Endothelial cell of umbilical vein (primary cell): ENCODE measurements at regions not wholly inside any gene's neighbourhood (a gene's known extent, or its start where the extent isn't known, plus 50 kb on each side); places are given as distances from the start of the nearest gene placed in this dataset.

Experiments
- BruUV-seq: library from RNA; stranded (reverse); fragments of 400-500 nt; replicated peaks from 2 replicates; lab custom pipeline; 2021; lab: Mats Ljungman, UMichigan
- CTCF ChIA-PET: fragments of 300-600, 350-600 bp; sonication (Branson Sonifier 250); formaldehyde crosslinking; loops from one replicate; lab custom pipeline; 2021; ENCODE audit warnings: antibody characterized with exemption, inconsistent platforms; lab: Charles Lee
- POLR2A ChIA-PET: fragments of 300-600, 350-600 bp; sonication (Branson Sonifier 250); formaldehyde crosslinking; loops from one replicate; lab custom pipeline; 2021; ENCODE audit warnings: antibody characterized with exemption, inconsistent platforms; lab: Charles Lee
- DNase-seq: peaks from one replicate; pipeline ENCODE4 v3.0.0-alpha.2; 2011; ENCODE audit warnings: low read depth, low spot score
- FAIRE-seq: peaks from 2 replicates; lab custom pipeline; 2011; peaks lifted over from hg19 to GRCh38; lab: Jason Lieb, UNC
- H2AFZ ChIP-seq: 2 replicates; pipeline ENCODE4 v1.6.0; 2012; ENCODE audit warnings: low read depth, low read length, control low read depth, inconsistent platforms
- H3K27ac ChIP-seq: 2 replicates; pipeline ENCODE4 v1.5.1; 2011; ENCODE audit warnings: low read depth, mild to moderate bottlenecking, control low read depth, low read length, moderate library complexity; ENCODE audit not compliant: insufficient read depth
- H3K27me3 ChIP-seq, 2 experiments: 2 replicates each; pipeline versions ENCODE4 v1.6.0 to v1.6.1; 2011; ENCODE audit warnings: low read length in 2 of 2, mixed read lengths in 1 of 2; ENCODE audit not compliant: control insufficient read depth in 2 of 2, insufficient read depth in 2 of 2
- H3K36me3 ChIP-seq, 2 experiments: 2 replicates in 1 of 2; 3 replicates in 1 of 2; pipeline ENCODE4 v1.5.1; 2011; ENCODE audit warnings: low read length in 2 of 2, mild to moderate bottlenecking in 1 of 2, moderate library complexity in 1 of 2; ENCODE audit not compliant: control insufficient read depth in 2 of 2, insufficient read depth in 2 of 2; ENCODE audit errors: extremely low read depth in 1 of 2
- H3K4me1 ChIP-seq: 3 replicates; pipeline ENCODE4 v1.5.1; 2011; ENCODE audit warnings: mild to moderate bottlenecking, low read length; ENCODE audit not compliant: control insufficient read depth, insufficient read depth; ENCODE audit errors: extremely low read depth
- H3K4me2 ChIP-seq: 2 replicates; pipeline ENCODE4 v1.6.1; 2011; ENCODE audit warnings: low read length, control low read depth, mixed read lengths; ENCODE audit not compliant: insufficient read depth
- H3K4me3 ChIP-seq, 3 experiments: fragments of 200-600 bp in 1 of 3; sonication (generic), shearing (Covaris generic) in 1 of 3; replicated peaks in 1 of 3; 2 replicates each; pipeline ENCODE4 v1.5.1; 2011 to 2016; ENCODE audit warnings: control low read depth in 3 of 3, low read length in 3 of 3, mild to moderate bottlenecking in 2 of 3, inconsistent platforms in 1 of 3, low read depth in 1 of 3, moderate library complexity in 1 of 3; ENCODE audit not compliant: insufficient read depth in 1 of 3
- H3K79me2 ChIP-seq: 2 replicates; pipeline ENCODE4 v1.6.0; 2012; ENCODE audit warnings: low read length, inconsistent platforms; ENCODE audit not compliant: control insufficient read depth, insufficient read depth
- H3K9ac ChIP-seq: replicated peaks from 2 replicates; pipeline ENCODE3; 2011; ENCODE audit warnings: low read length, control low read depth; ENCODE audit not compliant: insufficient read depth; ENCODE audit errors: extremely low read depth
- H3K9me1 ChIP-seq: replicated peaks from 3 replicates; pipeline ENCODE4 v1.6.0; 2011; ENCODE audit warnings: mild to moderate bottlenecking, low read length; ENCODE audit not compliant: control insufficient read depth, insufficient read depth; ENCODE audit errors: extremely low read depth
- H3K9me3 ChIP-seq: replicated peaks from 2 replicates; pipeline ENCODE4 v1.5.1; 2012; ENCODE audit warnings: low read length, inconsistent platforms; ENCODE audit not compliant: control insufficient read depth, insufficient read depth
- H4K20me1 ChIP-seq: replicated peaks from 2 replicates; pipeline ENCODE3; 2011; ENCODE audit warnings: mild to moderate bottlenecking, low read length; ENCODE audit not compliant: control insufficient read depth, insufficient read depth; ENCODE audit errors: extremely low read depth
- CTCF ChIP-seq, 2 donors: IDR thresholded peaks; 1 replicate in 1 of 2; 2 replicates in 1 of 2; pipeline ENCODE4 v1.5.1; 2011; ENCODE audit warnings: low read length in 2 of 2, mild to moderate bottlenecking in 2 of 2, moderate library complexity in 2 of 2, control low read depth in 1 of 2, inconsistent platforms in 1 of 2, low read depth in 1 of 2; ENCODE audit not compliant: insufficient read depth in 1 of 2; ENCODE audit errors: extremely low read depth in 1 of 2
- EZH2 ChIP-seq: IDR thresholded peaks from 2 replicates; pipeline ENCODE4 v1.6.1; 2012; ENCODE audit warnings: borderline replicate concordance, low read depth, mild to moderate bottlenecking, moderate library complexity, low read length, inconsistent platforms; ENCODE audit not compliant: severe bottlenecking
- FOS ChIP-seq: IDR thresholded peaks from 2 replicates; pipeline ENCODE4 v1.6.1; 2011; ENCODE audit warnings: mild to moderate bottlenecking, low read length, moderate library complexity, borderline replicate concordance; ENCODE audit not compliant: insufficient read depth
- GATA2 ChIP-seq: IDR thresholded peaks from 2 replicates; pipeline ENCODE4 v1.7.0; 2011; ENCODE audit warnings: low read depth, mild to moderate bottlenecking, moderate library complexity, mixed read lengths, low read length; ENCODE audit not compliant: insufficient read length, insufficient read depth
- JUN ChIP-seq: IDR thresholded peaks from 2 replicates; pipeline ENCODE4 v1.6.1; 2011; ENCODE audit warnings: borderline replicate concordance, low read depth; ENCODE audit not compliant: insufficient read length, insufficient read depth
- MAX ChIP-seq: IDR thresholded peaks from 2 replicates; pipeline ENCODE4 v1.6.1; 2011; ENCODE audit not compliant: insufficient read depth, insufficient read length
- MYC ChIP-seq: IDR thresholded peaks from one replicate; pipeline ENCODE4 v1.6.1; 2011; ENCODE audit warnings: mild to moderate bottlenecking, low read depth, low read length
- POLR2A ChIP-seq: IDR thresholded peaks from 2 replicates; pipeline ENCODE4 v1.6.1; 2012; ENCODE audit warnings: low read depth, mild to moderate bottlenecking, control low read depth, low read length
- POLR2AphosphoS5 ChIP-seq: IDR thresholded peaks from 2 replicates; pipeline ENCODE4 v1.6.1; 2012; ENCODE audit warnings: low read depth, mild to moderate bottlenecking, control low read depth, low read length, moderate library complexity; ENCODE audit not compliant: insufficient read depth
- dilution Hi-C: fragments of 300-500 bp; cut with MboI; formaldehyde crosslinking; loops from one replicate; pipeline ENCODE4 v1.15.0; 2019; ENCODE audit warnings: low sequenced_read_pairs; ENCODE audit not compliant: extremely low pct_ligation_motif_present
- intact Hi-C: fragments of 100-400 bp; cut with micrococcal nuclease; formaldehyde crosslinking; loops from one replicate; pipeline ENCODE4 v1.10.0; 2022

DNA sequence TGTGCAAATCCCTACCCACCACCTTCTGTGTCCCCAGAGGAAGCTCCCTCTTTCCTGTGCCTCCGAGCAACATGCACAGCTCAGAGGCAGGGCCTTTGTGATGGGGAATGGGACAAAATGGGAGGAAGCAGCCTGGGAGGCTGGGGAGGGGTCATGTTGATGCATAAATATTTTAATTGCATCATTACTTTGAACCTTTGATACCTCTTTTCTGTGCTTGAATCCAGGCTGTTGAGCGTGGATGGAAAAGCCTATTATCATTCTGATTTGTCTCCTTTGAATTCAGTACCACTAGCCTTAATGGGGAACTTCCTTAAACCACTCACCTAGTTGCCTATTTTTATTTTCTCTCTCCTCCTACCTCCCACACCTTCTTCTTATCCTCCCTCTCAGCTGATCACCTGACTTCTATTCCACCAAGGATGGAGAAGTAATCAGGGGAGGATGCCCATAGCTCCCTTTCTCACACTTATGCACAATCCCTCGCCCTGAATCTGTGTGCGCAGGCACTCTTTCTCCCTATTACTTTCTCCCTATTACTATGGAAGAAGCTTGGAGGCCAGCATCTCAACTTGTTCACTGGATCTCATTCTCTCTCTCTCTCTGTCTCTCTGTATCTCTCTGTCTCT is 78.5 kb downstream of the SEC61G start:
- dilution Hi-C loops (no loop called here), intact Hi-C loops (no loop called here)
- DNase-seq (no peak), FAIRE-seq (no peak)
- H3K36me3 ChIP-seq, result no peaks in the 10 kb centered on the region
- BruUV-seq, result no TSS peak
- TF ChIP-seq GATA2 (no peak), POLR2AphosphoS5 (no peak), MYC (no peak), POLR2A (no peak), FOS (no peak), CTCF (IDR thresholded peaks at IDR 0.05; ENCODE audit: extremely low read depth in 1 of 2, insufficient read depth in 1 of 2, low read depth in 1 of 2, low read length in 2 of 2) (no peak), JUN (no peak), EZH2 (no peak), MAX (no peak)
- no peaks in the 10 kb centered on the region for H3K79me2 ChIP-seq
- H3K9ac ChIP-seq, result no peak overlapping the region
- H3K9me1 ChIP-seq, result no peaks in the 10 kb centered on the region
- CTCF ChIA-PET, result no interaction called here
- H3K9me3 ChIP-seq, result no peaks in the 10 kb centered on the region
- no peak overlapping the region for H2AFZ ChIP-seq
- POLR2A ChIA-PET, result no interaction called here
- no peak overlapping the region for H3K4me3 ChIP-seq
- H3K27me3 ChIP-seq, result no peaks in the 10 kb centered on the region
- no peak overlapping the region for H3K27ac ChIP-seq
- no peaks in the 10 kb centered on the region for H3K4me1 ChIP-seq
- H4K20me1 ChIP-seq, result no peaks in the 10 kb centered on the region
- no peak overlapping the region for H3K4me2 ChIP-seq
